ENCODE measurements at regions not wholly inside any gene's neighbourhood (a gene's known extent, or its start where the extent isn't known, plus 50 kb on each side); places are given as distances from the start of the nearest gene placed in this dataset.

GRCh38 chr22:26756675-26757293 is 99.4 kb downstream of the MIAT start:
- Mint-ChIP-seq H3K9me3 (peaks cover 8 to 12% of the 10 kb centered on the region in 2 experiments), H3K36me3 (ENCODE audit: insufficient read depth in 1 of 3, low read depth in 3 of 3) (peaks cover 7 to 10% (median 9%) of the 10 kb centered on the region in 3 experiments), H3K4me1 (peaks cover 27 to 29% of the 10 kb centered on the region in 2 experiments), H3K27me3 (ENCODE audit: low read depth) (peaks cover 3% of the 10 kb centered on the region), H3K27ac (no peak overlapping the region; a peak in 1 of 7 replicates), H3K4me3 (peak overlapping the region in 1 of 2 experiments; percentile 46; a peak in 2 of 5 replicates)
- no peaks in the 10 kb centered on the region for H3K23me2 ChIP-seq (ENCODE audit: insufficient read length, low read depth, low read length, poor library complexity, severe bottlenecking)
- H3K56ac ChIP-seq (ENCODE audit: insufficient read length, low read depth, low read length) = no peak overlapping the region
- no peak overlapping the region for H2AFZ ChIP-seq (ENCODE audit: low read length)
- peak overlapping the region; percentile 6; the same call in 1 of the 2 replicates for H3K14ac ChIP-seq (ENCODE audit: insufficient read depth, low read length)
- no peaks in the 10 kb centered on the region for H4K20me1 ChIP-seq (ENCODE audit: control insufficient read depth, insufficient read depth, insufficient read length)
- no peak overlapping the region for H4K8ac ChIP-seq (replicated peaks; ENCODE audit: insufficient read length, low read depth, low read length)
- peaks cover 11% of the 10 kb centered on the region; the same call in 1 of the 2 replicates for H3K4me1 ChIP-seq (ENCODE audit: insufficient read depth, low read length)
- no peak overlapping the region for H2AK5ac ChIP-seq (ENCODE audit: insufficient read length, low read length)
- no peak overlapping the region for H3K18ac ChIP-seq (ENCODE audit: insufficient read length, low read depth, low read length)
- no peak overlapping the region for H2BK120ac ChIP-seq (ENCODE audit: low read depth, low read length, poor library complexity, severe bottlenecking)
- no peaks in the 10 kb centered on the region for H3K9me3 ChIP-seq (ENCODE audit: control insufficient read depth, low read depth, low read length)
- no peak overlapping the region for H2BK15ac ChIP-seq (ENCODE audit: low read depth, low read length)
- no peak overlapping the region for H3K9ac ChIP-seq (ENCODE audit: extremely low read depth, insufficient read length, low read length)
- H2BK20ac ChIP-seq (ENCODE audit: low read depth, low read length, poor library complexity, severe bottlenecking) = no peak overlapping the region
- no peak overlapping the region for H3K23ac ChIP-seq (ENCODE audit: insufficient read length, low read depth, low read length)
- no peaks in the 10 kb centered on the region for H3K79me2 ChIP-seq (ENCODE audit: insufficient read depth, low read length)
- no peak overlapping the region for H3T11ph ChIP-seq (ENCODE audit: low read length)
- H4K5ac ChIP-seq (ENCODE audit: insufficient read length, low read depth, low read length) = no peak overlapping the region
- H3K79me1 ChIP-seq (ENCODE audit: insufficient read depth, low read depth, low read length, poor library complexity, severe bottlenecking) = no peaks in the 10 kb centered on the region
- TF ChIP-seq CTCF (conservative IDR thresholded peaks at IDR 0.05) = peak; percentile 95
- H3K27ac ChIP-seq (ENCODE audit: insufficient read length, low read depth, low read length) = no peak overlapping the region
- no CpG with 5 or more reads among the region's 47 CpGs for WGBS (ENCODE audit: extremely low coverage, insufficient read length, low lambda C conversion rate)
- H4K91ac ChIP-seq (ENCODE audit: insufficient read length, low read depth, low read length) = no peak overlapping the region
- no peak overlapping the region for H3K4ac ChIP-seq (ENCODE audit: low read depth, low read length)
- H3K4me2 ChIP-seq (ENCODE audit: insufficient read depth, insufficient read length, low read length) = peak overlapping the region; percentile 4
- H2BK12ac ChIP-seq (ENCODE audit: insufficient read length, low read depth, low read length) = no peak overlapping the region
- H3K27me3 ChIP-seq (ENCODE audit: insufficient read depth, low read length) = no peaks in the 10 kb centered on the region
- H2BK5ac ChIP-seq (ENCODE audit: insufficient read length, low read length) = no peak overlapping the region
- DNase-seq = peak; percentile 72
